ENCODE measurements at regions not wholly inside any gene's neighbourhood (a gene's known extent, or its start where the extent isn't known, plus 50 kb on each side); places are given as distances from the start of the nearest gene placed in this dataset.

DNA sequence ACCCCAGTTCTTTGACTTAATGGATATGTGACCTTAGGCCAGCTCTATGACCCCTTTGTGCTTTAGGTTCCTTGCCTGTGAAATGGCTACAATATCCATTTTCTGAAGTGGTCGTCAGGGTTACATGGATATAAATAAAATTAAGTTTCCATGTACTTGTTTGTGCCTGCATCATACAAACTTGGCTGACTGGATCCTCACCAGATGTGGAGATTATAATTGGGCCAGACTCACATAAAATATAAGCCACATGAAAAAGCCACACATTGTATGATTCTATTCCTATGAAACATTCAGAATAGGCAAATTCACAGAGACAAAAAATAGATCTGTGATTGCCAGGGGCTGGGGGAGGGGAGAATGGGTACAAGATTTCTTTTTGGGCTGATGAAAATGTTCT is 100.9 kb upstream of the USP47 start:
- FAIRE-seq (no peak), DNase-seq (ENCODE audit: low read depth, low spot score) (no peak)
- Histone ChIP-seq H3K9ac (replicated peaks; ENCODE audit: extremely low read depth, insufficient read depth, low read length) (no peak overlapping the region), H3K9me1 (replicated peaks; ENCODE audit: control insufficient read depth, extremely low read depth, insufficient read depth, low read length) (no peaks in the 10 kb centered on the region), H3K4me2 (ENCODE audit: insufficient read depth, low read length) (no peak overlapping the region), H3K9me3 (replicated peaks; ENCODE audit: control insufficient read depth, insufficient read depth, low read length) (no peaks in the 10 kb centered on the region), H3K27ac (ENCODE audit: insufficient read depth, low read depth, low read length) (no peak overlapping the region), H3K4me3 (replicated peaks in 1 of 3; ENCODE audit: insufficient read depth in 1 of 3, low read depth in 1 of 3, low read length in 3 of 3) (no peak overlapping the region), H3K36me3 (ENCODE audit: control insufficient read depth in 2 of 2, extremely low read depth in 1 of 2, insufficient read depth in 2 of 2, low read length in 2 of 2) (no peaks in the 10 kb centered on the region), H2AFZ (ENCODE audit: low read depth, low read length) (no peak overlapping the region), H3K27me3 (ENCODE audit: control insufficient read depth in 2 of 2, insufficient read depth in 2 of 2, low read length in 2 of 2) (peaks cover 0 to under 1% of the 10 kb centered on the region in 2 experiments), H3K4me1 (ENCODE audit: control insufficient read depth, extremely low read depth, insufficient read depth, low read length) (no peaks in the 10 kb centered on the region), H4K20me1 (replicated peaks; ENCODE audit: control insufficient read depth, extremely low read depth, insufficient read depth, low read length) (no peaks in the 10 kb centered on the region), H3K79me2 (ENCODE audit: control insufficient read depth, insufficient read depth, low read length) (no peaks in the 10 kb centered on the region)
- POLR2A ChIA-PET = no interaction called here
- intact Hi-C loops (cut with micrococcal nuclease) = no loop called here
- BruUV-seq (replicated peaks) = no TSS peak
- TF ChIP-seq MYC (IDR thresholded peaks at IDR 0.05; ENCODE audit: low read depth, low read length) (no peak), EZH2 (IDR thresholded peaks at IDR 0.05; ENCODE audit: borderline replicate concordance, low read depth, low read length, severe bottlenecking) (no peak), FOS (IDR thresholded peaks at IDR 0.05; ENCODE audit: borderline replicate concordance, insufficient read depth, low read length) (no peak), GATA2 (IDR thresholded peaks at IDR 0.05; ENCODE audit: insufficient read depth, insufficient read length, low read depth, low read length) (no peak), POLR2A (IDR thresholded peaks at IDR 0.05; ENCODE audit: low read depth, low read length) (no peak), POLR2AphosphoS5 (IDR thresholded peaks at IDR 0.05; ENCODE audit: insufficient read depth, low read depth, low read length) (no peak), JUN (IDR thresholded peaks at IDR 0.05; ENCODE audit: borderline replicate concordance, insufficient read depth, insufficient read length, low read depth) (no peak)
- TF ChIP-seq, protein P1, sequence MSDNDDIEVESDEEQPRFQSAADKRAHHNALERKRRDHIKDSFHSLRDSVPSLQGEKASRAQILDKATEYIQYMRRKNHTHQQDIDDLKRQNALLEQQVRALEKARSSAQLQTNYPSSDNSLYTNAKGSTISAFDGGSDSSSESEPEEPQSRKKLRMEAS (IDR thresholded peaks at IDR 0.05; ENCODE audit: insufficient read depth, insufficient read length) = no peak
- TF ChIP-seq, protein P2, sequence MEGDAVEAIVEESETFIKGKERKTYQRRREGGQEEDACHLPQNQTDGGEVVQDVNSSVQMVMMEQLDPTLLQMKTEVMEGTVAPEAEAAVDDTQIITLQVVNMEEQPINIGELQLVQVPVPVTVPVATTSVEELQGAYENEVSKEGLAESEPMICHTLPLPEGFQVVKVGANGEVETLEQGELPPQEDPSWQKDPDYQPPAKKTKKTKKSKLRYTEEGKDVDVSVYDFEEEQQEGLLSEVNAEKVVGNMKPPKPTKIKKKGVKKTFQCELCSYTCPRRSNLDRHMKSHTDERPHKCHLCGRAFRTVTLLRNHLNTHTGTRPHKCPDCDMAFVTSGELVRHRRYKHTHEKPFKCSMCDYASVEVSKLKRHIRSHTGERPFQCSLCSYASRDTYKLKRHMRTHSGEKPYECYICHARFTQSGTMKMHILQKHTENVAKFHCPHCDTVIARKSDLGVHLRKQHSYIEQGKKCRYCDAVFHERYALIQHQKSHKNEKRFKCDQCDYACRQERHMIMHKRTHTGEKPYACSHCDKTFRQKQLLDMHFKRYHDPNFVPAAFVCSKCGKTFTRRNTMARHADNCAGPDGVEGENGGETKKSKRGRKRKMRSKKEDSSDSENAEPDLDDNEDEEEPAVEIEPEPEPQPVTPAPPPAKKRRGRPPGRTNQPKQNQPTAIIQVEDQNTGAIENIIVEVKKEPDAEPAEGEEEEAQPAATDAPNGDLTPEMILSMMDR (IDR thresholded peaks at IDR 0.05; ENCODE audit: extremely low read depth in 1 of 2, insufficient read depth in 1 of 2, low read depth in 1 of 2, low read length in 2 of 2) = no peak
- dilution Hi-C loops (cut with MboI; ENCODE audit: extremely low pct_ligation_motif_present, low sequenced_read_pairs) = no loop called here
- CTCF ChIA-PET = no interaction called here

Data from endothelial cell of umbilical vein (primary cell).